ENCODE measurements at regions not wholly inside any gene's neighbourhood (a gene's known extent, or its start where the extent isn't known, plus 50 kb on each side); places are given as distances from the start of the nearest gene placed in this dataset.

- no peaks in the 10 kb centered on the region for H3K4me1 ChIP-seq (ENCODE audit: control insufficient read depth, low read length)
- no peaks in the 10 kb centered on the region for H3K27me3 ChIP-seq (ENCODE audit: control insufficient read depth, low read length)
- no peaks in the 10 kb centered on the region for H3K36me3 ChIP-seq (ENCODE audit: control insufficient read depth, low read length)
- H4K20me1 ChIP-seq (ENCODE audit: control insufficient read depth, insufficient read depth, low read depth, low read length), result no peaks in the 10 kb centered on the region
- H3K4me2 ChIP-seq (ENCODE audit: low read length), result no peak overlapping the region
- no peak overlapping the region for H3K27ac ChIP-seq (ENCODE audit: low read depth, low read length)
- H3K9me3 ChIP-seq (ENCODE audit: control insufficient read depth, insufficient read depth, low read length), result no peaks in the 10 kb centered on the region
- H3K4me3 ChIP-seq (ENCODE audit: low read length), result no peak overlapping the region
- TF ChIP-seq CTCF (IDR thresholded peaks at IDR 0.05; ENCODE audit: low read depth, low read length, poor library complexity, severe bottlenecking) (no peak), EZH2phosphoT487 (IDR thresholded peaks at IDR 0.05; ENCODE audit: borderline replicate concordance, low read length) (no peak)
- no peaks in the 10 kb centered on the region for H3F3A ChIP-seq (ENCODE audit: control insufficient read depth, insufficient read depth)
- H3K9me2 ChIP-seq (replicated peaks; ENCODE audit: control insufficient read depth, low read length), result no peaks in the 10 kb centered on the region
- H3K79me2 ChIP-seq (ENCODE audit: control insufficient read depth, low read length), result no peaks in the 10 kb centered on the region
Observed at GRCh38 chr3:178048768-178049167, 487.5 kb upstream of the KCNMB2 start.

GRCh38 chr3:178054471-178054870, 481.8 kb upstream of the KCNMB2 start:
- Histone ChIP-seq H3K79me2 (ENCODE audit: control insufficient read depth, low read length) (no peaks in the 10 kb centered on the region), H3K27ac (ENCODE audit: low read depth, low read length) (no peak overlapping the region), H4K20me1 (ENCODE audit: control insufficient read depth, insufficient read depth, low read depth, low read length) (no peaks in the 10 kb centered on the region), H3F3A (ENCODE audit: control insufficient read depth, insufficient read depth) (no peaks in the 10 kb centered on the region), H3K4me2 (ENCODE audit: low read length) (no peak overlapping the region), H3K4me3 (ENCODE audit: low read length) (no peak overlapping the region), H3K9me3 (ENCODE audit: control insufficient read depth, insufficient read depth, low read length) (no peaks in the 10 kb centered on the region), H3K4me1 (ENCODE audit: control insufficient read depth, low read length) (no peaks in the 10 kb centered on the region), H3K36me3 (ENCODE audit: control insufficient read depth, low read length) (no peaks in the 10 kb centered on the region), H3K9me2 (replicated peaks; ENCODE audit: control insufficient read depth, low read length) (no peaks in the 10 kb centered on the region), H3K27me3 (ENCODE audit: control insufficient read depth, low read length) (no peaks in the 10 kb centered on the region)
- TF ChIP-seq CTCF (IDR thresholded peaks at IDR 0.05; ENCODE audit: low read depth, low read length, poor library complexity, severe bottlenecking) (no peak), EZH2phosphoT487 (IDR thresholded peaks at IDR 0.05; ENCODE audit: borderline replicate concordance, low read length) (no peak)

- Histone ChIP-seq H3K9me2 (replicated peaks; ENCODE audit: control insufficient read depth, low read length) (no peaks in the 10 kb centered on the region), H3F3A (ENCODE audit: control insufficient read depth, insufficient read depth) (no peaks in the 10 kb centered on the region), H4K20me1 (ENCODE audit: control insufficient read depth, insufficient read depth, low read depth, low read length) (no peaks in the 10 kb centered on the region), H3K4me2 (ENCODE audit: low read length) (no peak overlapping the region), H3K4me1 (ENCODE audit: control insufficient read depth, low read length) (no peaks in the 10 kb centered on the region), H3K27me3 (ENCODE audit: control insufficient read depth, low read length) (no peaks in the 10 kb centered on the region), H3K79me2 (ENCODE audit: control insufficient read depth, low read length) (no peaks in the 10 kb centered on the region), H3K36me3 (ENCODE audit: control insufficient read depth, low read length) (no peaks in the 10 kb centered on the region), H3K27ac (ENCODE audit: low read depth, low read length) (no peak overlapping the region), H3K9me3 (ENCODE audit: control insufficient read depth, insufficient read depth, low read length) (no peaks in the 10 kb centered on the region), H3K4me3 (ENCODE audit: low read length) (no peak overlapping the region)
- TF ChIP-seq EZH2phosphoT487 (IDR thresholded peaks at IDR 0.05; ENCODE audit: borderline replicate concordance, low read length) (no peak), CTCF (IDR thresholded peaks at IDR 0.05; ENCODE audit: low read depth, low read length, poor library complexity, severe bottlenecking) (no peak)
Observed at GRCh38 chr3:178055939-178056338, 480.3 kb upstream of the KCNMB2 start.

- H4K20me1 ChIP-seq (ENCODE audit: control insufficient read depth, insufficient read depth, low read depth, low read length), result no peaks in the 10 kb centered on the region
- no peaks in the 10 kb centered on the region for H3F3A ChIP-seq (ENCODE audit: control insufficient read depth, insufficient read depth)
- H3K9me2 ChIP-seq (replicated peaks; ENCODE audit: control insufficient read depth, low read length), result no peaks in the 10 kb centered on the region
- no peak overlapping the region for H3K27ac ChIP-seq (ENCODE audit: low read depth, low read length)
- no peaks in the 10 kb centered on the region for H3K27me3 ChIP-seq (ENCODE audit: control insufficient read depth, low read length)
- H3K4me1 ChIP-seq (ENCODE audit: control insufficient read depth, low read length), result no peaks in the 10 kb centered on the region
- H3K9me3 ChIP-seq (ENCODE audit: control insufficient read depth, insufficient read depth, low read length), result no peaks in the 10 kb centered on the region
- no peaks in the 10 kb centered on the region for H3K79me2 ChIP-seq (ENCODE audit: control insufficient read depth, low read length)
- no peak overlapping the region for H3K4me3 ChIP-seq (ENCODE audit: low read length)
- H3K4me2 ChIP-seq (ENCODE audit: low read length), result no peak overlapping the region
- H3K36me3 ChIP-seq (ENCODE audit: control insufficient read depth, low read length), result no peaks in the 10 kb centered on the region
- TF ChIP-seq EZH2phosphoT487 (IDR thresholded peaks at IDR 0.05; ENCODE audit: borderline replicate concordance, low read length), result no peak
- no peak for TF ChIP-seq CTCF (IDR thresholded peaks at IDR 0.05; ENCODE audit: low read depth, low read length, poor library complexity, severe bottlenecking)
Observed at GRCh38 chr3:178056868-178057267, 479.4 kb upstream of the KCNMB2 start.
